SKM-1 (cell line): ENCODE measurements at regions not wholly inside any gene's neighbourhood (a gene's known extent, or its start where the extent isn't known, plus 50 kb on each side); places are given as distances from the start of the nearest gene placed in this dataset.
"Not testable (repeated sequence)": the region's sequence is repeated elsewhere in the genome, so short reads cannot be mapped to it uniquely, and the experiment has no call there.

ENCODE experiments used
- DNase-seq: peaks from one replicate; lab custom pipeline; 2025; ENCODE audit not compliant: unreplicated experiment; lab: John Stamatoyannopoulos, UW

DNA sequence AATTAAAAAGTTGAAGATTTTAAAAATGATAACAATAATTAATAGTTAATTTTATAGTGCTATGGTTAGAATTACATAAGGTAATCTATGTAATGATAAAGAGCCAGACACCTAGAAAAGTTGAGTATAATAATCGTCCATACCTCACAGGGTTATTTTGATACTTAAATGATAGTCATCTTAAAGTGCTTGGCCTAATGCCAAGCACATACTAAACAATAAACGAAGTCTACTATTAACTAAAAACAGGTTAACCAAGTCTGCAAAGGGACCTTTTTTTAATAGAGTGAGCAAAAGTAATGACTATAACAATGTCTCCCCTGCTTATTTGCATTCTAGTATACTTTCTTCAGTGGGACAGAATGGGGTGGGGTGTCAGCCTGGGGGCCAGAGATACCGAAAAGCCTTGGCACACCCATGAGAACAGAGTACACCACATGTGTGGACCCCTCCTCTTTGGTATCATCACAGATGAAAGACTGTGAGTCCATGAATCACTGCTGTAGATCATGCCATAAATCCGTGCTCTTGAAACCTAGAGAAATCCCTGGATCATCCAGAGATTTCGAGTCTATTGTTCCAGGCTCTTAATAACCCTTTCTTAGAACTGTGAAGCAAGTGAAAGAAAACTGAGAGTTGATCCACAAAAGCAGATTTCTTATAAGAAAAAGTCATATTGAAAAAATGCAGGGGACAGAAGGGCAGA, 249.5 kb downstream of the PRELID2 start:
- DNase-seq = no peak

DNA sequence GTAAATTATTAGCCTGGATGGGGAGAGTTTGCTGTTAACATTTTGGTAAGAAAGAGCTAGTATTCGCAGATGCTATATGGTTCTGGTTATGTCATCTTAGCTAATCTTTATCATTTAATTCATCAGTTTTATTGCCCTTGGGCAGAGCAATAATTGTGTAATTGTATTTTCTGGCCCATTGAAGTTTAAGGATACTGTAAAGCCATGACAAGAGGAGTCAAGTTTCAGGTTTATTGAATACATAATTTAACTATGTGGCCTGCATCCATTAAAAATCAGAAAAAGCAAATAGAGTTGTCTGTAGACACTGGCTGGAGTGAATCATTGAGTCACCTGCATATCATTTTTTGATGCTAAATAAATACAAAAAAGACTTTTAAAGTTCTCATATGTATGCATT, 255.8 kb downstream of the PRELID2 start:
- no peak for DNase-seq

DNA sequence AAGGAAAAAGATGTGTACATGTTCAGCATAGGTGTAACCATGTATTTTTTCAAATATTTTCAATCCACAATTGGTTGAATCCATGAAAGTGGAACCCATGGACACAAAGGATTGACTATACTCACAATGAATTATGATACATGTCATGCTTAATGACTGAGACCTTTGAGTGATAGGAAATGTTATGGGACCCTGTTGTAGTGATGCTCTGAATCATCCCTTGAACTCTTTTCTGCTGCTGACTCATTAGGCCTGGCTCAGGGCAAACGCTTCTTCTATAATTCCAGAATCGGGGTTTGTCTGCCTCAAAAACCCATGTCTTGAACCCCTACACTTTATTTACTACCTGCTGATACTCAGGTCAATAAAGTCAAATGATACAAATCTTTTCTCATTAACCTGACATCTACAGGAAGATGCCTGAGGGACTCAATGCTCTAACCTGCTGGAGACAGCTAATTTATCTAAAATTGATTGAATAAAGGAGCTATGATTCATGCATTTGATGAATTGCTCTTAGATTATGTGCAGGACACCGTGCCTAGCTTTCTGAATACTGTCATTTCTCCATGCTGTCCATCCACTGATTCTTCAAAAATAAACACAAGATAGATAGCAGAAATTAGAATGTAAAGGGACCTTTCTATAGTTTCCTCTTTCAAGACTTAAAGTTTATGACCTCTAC, 260.1 kb downstream of the PRELID2 start:
- no peak for DNase-seq

DNA sequence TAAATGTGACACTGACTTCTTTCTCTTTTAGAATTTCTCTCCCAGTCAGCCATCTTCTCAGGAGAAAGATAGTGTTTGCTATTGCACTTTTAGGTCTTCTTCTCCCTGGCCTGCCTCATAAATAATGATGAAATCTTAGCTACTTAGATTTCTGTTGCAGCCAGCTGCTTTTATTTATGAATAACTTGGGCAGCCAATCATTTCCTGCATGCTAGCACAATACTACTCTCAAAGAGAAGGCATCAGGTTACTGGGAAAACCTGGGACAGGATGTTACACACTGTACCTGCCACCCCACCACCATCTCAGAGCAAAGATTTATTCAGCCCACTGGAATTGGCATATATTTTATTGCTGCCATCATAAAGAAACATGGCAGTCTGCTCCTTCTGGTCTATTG, 266.6 kb downstream of the PRELID2 start:
- DNase-seq = no peak

DNA sequence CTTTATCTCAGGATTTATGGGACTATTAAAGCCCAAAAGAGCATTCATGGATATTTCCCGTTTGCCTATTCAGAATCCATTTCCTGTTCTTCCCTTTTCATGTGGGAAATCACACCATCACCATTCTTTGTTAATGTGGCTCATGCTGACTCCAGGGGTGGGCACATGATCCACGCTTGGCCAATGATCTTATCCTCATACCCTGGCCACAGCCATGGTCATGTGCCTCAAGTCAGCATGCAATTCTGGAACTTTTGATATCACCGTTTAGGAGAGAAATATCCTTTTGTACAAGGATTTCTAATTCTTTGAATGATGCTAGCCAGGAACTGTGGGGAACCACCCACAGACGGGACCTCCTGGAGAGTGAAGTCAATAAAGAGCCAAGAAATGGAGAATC, 272.2 kb downstream of the PRELID2 start:
- DNase-seq = no peak

DNA sequence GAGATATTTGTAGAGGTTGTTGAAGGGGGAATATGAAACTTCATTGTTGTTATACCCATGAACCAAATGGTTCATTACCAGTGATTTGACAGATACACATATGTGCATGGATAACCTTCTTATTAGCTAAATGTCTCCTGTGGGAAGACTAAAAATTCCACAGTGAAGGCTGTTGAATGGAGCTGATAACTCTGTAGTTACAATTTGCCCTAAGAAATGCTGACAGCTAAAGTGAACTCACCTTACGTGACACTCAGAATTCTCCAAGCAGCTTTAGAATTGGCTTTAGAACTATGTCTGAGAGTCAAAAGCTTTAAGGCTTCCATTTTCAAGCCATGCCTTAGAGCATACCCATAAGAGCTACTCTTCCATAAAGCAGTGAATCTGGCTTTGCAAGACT, 276.9 kb downstream of the PRELID2 start:
- DNase-seq = no peak

DNA sequence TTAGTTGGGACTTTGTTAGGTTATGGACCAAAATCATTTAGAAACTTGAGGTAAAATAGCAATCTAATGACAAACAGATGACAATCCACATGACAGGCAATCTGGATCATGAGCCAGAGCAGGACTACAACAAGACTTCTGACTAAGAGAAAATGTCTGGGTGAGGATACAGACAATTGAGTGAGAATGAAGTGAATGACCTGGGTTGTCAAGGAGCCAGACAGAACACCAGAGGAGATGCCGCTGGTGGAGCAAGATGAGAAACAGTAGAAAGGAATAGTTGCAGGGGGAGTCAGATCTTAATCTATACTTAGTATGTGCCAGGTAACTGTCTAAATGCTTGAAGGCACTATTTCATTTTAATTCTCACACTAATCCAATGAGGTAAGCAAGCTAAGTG, 277.8 kb downstream of the PRELID2 start:
- DNase-seq = no peak

DNA sequence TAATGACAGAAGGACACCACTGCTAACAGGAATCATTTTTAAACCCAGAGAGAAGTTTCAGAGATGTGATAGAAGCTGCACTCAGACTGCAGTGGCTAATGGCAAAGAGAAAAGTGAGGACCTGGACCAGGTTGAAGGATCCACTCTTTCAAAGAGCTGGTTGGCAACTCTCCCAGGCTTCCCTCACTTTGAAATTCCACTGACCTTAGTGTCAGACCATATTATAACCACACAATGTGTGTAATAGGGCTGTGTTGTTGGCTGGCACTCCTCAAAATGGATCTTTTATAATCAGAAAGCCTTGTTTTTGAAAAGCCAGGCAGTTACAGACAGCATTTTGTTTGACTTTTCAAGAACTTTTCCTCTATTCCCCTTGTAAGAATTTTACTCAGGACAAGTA, 280.7 kb downstream of the PRELID2 start:
- no peak for DNase-seq

DNA sequence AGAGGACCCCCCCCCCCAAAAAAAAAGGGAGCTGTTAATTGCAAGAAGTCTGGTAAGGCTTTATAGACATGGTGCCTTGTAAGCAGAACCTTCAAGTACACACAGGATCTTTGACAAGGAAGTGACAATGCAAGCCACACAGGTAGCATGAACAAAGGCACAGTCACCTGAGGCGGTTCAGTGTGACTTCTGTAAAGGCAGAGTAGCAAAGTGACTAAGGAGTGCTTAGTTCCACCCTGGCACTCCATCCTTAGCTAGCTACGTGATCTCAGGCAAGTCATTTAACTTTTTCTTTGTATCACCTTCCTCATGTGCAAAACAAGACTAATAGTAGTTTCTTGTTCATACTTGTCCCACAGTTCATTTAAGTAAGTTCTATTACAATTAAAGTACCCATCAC, 282.0 kb downstream of the PRELID2 start:
- DNase-seq = no peak

DNA sequence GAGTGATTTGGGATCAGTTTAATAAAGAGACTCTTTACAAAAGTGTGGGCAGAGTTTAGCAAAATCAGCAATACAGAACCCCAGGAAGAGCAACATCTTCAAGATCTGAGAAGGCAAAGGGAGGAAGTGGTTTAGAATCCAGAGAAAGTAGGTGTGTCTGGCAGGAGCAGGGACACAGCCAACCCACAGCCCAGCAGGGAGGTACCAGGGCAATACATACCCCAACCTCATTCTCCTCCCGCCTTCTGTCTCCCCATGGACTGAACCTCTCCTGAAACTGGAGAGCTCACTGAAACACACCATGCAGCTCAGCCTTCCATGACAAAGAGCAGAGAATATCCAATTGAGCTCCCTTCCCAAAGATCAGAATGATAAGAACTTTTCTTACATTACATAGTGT, 283.4 kb downstream of the PRELID2 start:
- no peak for DNase-seq

DNA sequence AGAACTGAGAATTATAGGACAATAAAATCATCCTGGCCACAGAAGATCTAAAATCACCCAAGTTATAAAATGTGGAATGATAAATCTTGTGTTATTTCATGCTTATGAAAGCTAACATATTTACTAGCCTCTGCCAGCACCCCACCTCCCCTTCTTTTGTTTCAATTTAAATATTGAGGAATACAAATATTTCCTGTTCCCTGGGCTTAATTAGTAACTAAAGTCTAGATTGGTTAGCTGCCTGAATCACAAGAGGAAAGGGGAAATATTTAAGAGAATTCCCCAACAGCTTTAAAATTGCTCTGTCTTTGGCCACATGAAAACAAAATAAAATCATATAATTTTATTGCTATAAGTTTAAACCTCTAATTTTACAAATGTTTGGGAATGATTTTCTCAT, 287.0 kb downstream of the PRELID2 start:
- DNase-seq = no peak

DNA sequence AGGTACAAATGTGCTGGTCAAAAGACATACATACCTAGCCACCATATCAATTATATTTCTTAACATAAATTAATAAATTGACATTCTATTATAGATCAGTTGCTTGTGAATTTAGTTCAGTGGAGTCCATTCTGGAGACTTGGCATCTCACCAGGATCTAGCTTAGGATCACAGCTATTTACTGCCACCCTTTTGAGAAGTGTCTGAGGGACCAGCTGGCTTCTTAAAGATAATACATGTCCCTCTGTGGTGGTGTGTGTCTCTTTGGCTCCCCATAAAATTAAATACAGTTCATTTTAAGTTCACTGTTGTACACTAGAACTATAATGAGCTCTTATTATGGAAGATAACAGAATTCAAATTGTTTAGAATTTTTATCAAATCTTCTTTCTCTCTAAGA, 290.7 kb downstream of the PRELID2 start:
- DNase-seq = no peak

DNA sequence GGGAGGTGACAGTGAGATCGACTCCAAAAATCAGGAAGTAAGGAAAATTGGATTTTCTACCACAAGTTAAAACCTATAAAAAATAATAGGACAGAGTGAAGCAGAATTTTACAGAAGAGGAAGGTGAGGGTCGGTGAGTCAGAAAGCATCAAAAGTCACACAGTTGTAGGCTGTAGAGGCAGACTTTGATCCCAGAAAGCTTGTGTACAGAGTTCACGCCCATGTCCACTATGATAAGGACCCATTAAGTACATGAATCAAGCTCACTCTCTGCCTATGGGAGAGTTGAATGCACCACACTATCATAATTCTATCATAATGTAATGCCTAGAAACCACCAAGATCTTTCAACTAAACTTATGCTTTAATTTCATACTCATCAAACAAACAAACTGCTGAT, 291.2 kb downstream of the PRELID2 start:
- DNase-seq = no peak

DNA sequence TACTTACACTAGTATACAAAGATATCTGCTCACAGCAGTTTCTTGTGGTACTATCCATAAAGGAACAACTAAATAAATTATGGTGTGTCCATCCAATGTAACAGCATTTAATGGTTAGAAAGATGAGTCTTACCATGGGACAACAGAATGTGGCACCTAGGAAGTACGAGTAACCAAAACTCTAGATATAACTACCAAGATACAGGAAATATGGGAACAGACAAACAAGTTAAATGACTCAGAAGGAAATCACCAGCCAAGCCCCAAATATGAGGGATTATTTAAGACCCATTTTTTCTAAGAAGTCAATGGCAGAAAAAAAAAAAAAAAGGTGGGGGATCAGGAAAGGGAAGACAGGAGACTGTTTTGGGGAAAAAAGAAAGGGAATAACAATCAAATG, 294.8 kb downstream of the PRELID2 start:
- no peak for DNase-seq

DNA sequence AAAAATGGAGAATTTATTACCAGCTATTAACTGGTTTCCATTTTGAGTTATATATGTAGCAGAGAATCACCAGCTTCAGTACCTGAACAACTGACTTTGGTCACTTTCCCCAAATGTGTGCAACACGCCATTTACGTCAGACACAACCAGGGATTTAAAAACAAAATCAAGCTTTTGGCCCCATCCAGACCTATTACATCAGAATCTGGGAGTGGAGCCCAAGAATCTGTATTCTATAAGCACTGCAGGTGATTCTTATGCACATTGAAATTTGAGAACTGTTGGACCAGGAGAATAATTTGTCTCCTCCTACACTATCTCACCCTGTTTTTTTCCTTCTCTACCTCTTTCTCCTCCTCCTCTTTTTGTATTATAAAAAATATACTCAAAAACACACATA, 295.9 kb downstream of the PRELID2 start:
- no peak for DNase-seq

DNA sequence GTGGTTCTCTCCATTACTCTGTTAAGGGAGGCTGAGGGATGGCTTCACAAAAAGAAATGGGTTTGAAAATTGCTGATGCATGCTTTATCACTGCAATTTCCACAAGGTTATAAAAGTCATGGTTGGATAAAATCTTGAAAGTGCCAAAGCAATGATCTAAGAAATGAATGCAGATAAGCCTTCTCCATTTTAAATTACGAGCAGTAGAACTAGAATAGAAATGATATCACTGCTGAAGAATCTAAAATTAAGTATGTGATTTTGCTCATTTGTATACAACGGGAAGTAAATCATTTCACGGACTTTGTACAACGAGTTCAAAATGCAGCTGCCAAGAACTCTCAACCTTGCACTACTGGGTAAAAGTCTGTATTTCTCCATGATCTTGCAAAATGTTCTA, 299.0 kb downstream of the PRELID2 start:
- no peak for DNase-seq

DNA sequence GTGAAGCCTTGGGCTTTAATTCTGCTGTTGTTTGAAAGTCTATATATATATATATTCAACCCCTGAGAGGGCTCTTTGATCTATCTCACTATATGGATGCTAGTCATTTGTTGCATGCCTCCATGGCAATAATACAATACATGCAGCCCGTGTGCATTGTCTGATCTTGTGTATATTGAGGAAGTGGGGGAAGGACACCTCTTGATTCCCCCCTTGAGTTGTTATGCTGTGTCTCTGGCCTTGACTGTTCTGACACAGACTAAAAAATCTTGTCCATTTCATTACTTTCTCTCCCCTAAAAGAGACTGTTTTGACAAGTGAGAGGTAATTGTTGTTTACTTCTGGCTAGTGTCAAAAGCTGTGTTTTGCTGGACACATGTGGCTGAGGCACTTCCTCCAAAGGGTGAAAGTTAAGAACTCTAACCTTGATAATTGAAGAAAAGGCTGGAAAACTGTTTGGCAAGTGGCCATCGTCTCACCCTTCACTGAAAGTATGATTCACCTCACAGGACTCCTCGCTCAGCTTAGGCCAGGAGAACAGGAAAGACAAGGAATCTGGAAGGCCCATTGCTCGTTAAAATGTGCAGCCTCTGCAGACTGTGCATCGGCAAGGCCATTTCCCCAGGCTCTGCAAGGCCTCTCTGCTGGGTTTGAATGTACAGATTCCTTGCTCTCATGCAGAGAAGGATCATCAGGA, 304.0 kb downstream of the PRELID2 start:
- DNase-seq = no peak

DNA sequence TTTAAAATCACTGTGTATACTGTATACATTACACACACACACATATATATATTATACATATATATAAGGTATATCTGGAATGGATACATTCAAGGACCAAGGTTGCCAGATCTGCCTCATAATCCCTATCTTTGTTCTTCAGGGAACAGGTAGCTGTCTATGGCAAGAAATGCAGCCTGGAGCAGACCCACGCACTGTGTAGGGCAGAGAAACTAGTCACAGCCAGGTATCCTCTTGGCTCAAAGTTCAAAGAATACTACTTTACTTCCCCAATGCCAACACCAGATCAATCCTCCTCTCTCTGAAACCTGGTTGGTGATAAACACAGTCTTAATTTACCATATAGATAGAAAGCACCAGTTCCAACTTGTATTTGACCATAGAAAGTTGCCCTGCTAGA, 313.6 kb downstream of the PRELID2 start:
- DNase-seq = no peak

DNA sequence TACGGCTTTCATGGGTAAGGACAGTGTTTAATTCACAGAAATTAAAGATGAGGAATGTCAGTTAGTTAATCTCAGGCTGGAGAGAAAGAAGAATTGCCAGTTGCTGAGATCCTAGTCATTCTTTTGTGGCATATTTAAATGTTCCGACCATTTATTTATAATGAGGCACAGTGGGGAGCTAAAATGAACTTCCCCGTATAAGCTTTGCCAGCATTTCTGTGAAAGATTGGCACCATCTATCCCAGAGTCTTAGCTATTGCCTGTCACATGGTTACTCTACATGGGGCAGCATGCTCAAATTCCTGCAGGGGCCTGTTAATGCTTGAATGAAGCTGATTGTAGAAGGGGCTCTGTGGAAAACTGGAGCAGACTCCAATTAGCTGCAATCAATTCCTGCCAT, 314.1 kb downstream of the PRELID2 start:
- DNase-seq = no peak

DNA sequence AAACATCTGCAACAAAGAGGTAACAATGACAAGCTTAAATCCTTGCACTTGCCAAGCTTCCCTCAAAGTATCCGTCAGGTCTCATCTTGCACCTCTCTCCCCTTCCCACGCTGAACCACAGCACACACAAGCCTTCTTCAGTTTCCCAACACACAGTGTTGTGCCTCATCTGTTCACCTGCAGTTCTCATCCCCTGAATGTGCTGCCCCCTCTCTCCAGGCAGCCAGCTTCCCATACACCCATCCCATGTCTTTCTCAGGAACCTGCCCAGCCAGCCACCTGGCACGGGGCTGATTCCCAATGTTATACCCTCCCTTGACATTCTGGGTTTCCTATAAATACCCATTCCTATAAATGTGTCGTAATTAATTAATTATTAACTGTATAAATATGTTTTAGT, 314.8 kb downstream of the PRELID2 start:
- no peak for DNase-seq

DNA sequence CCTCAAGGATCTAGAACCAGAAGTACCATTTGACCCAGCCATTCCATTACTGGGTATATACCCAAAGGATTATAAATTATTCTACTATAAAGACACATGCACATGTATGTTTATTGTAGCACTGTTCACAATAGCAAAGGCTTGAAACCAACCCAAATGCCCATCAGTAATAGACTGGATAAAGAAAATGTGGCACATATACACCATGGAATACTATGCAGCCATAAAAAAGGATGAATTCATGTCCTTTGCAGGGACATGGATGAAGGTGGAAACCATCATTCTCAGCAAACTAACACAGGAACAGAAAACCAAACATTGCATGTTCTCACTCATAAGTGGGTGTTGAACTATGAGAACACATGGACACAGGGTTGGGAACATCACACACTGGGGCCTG, 317.6 kb downstream of the PRELID2 start:
- not testable (repeated sequence) for DNase-seq

DNA sequence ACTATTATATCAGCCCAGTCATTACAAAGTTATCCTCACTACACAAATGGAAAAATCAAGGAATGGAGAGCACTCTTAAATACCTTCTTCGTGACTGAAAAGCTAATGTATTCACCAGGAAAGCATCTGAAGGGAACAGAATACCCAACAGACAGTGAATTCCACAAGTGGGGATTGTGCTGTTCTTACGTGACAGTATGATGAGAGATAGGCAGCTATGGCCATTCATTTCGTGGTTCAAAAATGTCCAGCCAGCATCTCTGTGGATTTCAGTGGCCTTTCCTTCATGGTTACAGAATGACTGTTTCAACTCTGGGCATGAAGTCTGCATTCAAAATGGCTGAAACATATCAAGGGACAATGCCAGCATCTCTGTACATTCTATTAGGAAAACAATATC, 323.8 kb downstream of the PRELID2 start:
- no peak for DNase-seq
